ENCODE measurements at regions not wholly inside any gene's neighbourhood (a gene's known extent, or its start where the extent isn't known, plus 50 kb on each side); places are given as distances from the start of the nearest gene placed in this dataset.
"Not testable (repeated sequence)": the region's sequence is repeated elsewhere in the genome, so short reads cannot be mapped to it uniquely, and the experiment has no call there.

DNA sequence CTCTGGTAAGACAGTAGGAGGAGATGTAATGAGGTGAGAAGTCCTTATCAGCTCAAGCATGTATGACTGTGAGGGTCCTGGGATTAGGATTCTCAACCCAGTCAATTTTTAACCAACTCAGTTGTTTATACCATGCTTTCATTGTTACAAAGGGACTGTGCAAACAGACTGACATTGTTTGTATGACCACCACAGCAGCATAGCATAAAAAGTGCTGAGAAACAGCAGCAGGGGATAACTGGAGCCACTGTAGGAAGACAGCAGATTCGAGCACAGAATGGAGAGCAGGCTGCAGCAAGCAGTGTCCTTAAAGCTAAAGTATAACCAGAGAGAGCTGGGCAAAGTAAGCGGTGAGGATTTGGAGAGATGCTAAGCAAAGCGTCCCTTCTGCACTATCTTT is 829.5 kb downstream of the REEP3 start:
- ATAC-seq: no peak
- peaks cover 6% of the 10 kb centered on the region; the same call in 1 of the 2 replicates for H3K9me2 ChIP-seq (ENCODE audit: insufficient read depth)
- H3K27ac ChIP-seq (ENCODE audit: low read depth): no peak overlapping the region
- H3K27me3 Mint-ChIP-seq (ENCODE audit: insufficient read depth, low read depth, poor library complexity): no peaks in the 10 kb centered on the region
- H3K4me1 ChIP-seq (ENCODE audit: insufficient read depth): no peaks in the 10 kb centered on the region; the same call in 1 of the 2 replicates
- no peak overlapping the region for H3K4me3 ChIP-seq
- no peaks in the 10 kb centered on the region for H3K27me3 ChIP-seq (ENCODE audit: insufficient read depth)
- H3K4me1 Mint-ChIP-seq: no peaks in the 10 kb centered on the region; the same call in 2 of the 3 replicates
- H3K36me3 Mint-ChIP-seq (ENCODE audit: low read depth): no peaks in the 10 kb centered on the region; the same call in 2 of the 3 replicates
- no peaks in the 10 kb centered on the region for H3K79me2 ChIP-seq (replicated peaks; ENCODE audit: insufficient read depth)
- TF ChIP-seq ZNF331 (CRISPR knock-in tag; IDR thresholded peaks at IDR 0.05; ENCODE audit: low read depth) (no peak), JUNB (IDR thresholded peaks at IDR 0.05; ENCODE audit: unreplicated experiment) (no peak)
- TF ChIP-seq, protein P1, sequence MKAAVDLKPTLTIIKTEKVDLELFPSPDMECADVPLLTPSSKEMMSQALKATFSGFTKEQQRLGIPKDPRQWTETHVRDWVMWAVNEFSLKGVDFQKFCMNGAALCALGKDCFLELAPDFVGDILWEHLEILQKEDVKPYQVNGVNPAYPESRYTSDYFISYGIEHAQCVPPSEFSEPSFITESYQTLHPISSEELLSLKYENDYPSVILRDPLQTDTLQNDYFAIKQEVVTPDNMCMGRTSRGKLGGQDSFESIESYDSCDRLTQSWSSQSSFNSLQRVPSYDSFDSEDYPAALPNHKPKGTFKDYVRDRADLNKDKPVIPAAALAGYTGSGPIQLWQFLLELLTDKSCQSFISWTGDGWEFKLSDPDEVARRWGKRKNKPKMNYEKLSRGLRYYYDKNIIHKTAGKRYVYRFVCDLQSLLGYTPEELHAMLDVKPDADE (IDR thresholded peaks at IDR 0.05): no peak
- H4K20me1 ChIP-seq (replicated peaks; ENCODE audit: insufficient read depth): no peaks in the 10 kb centered on the region
- no peak overlapping the region for H3K27ac Mint-ChIP-seq
- no peak overlapping the region for H3K4me3 Mint-ChIP-seq
- no peaks in the 10 kb centered on the region for H3F3A ChIP-seq (replicated peaks; ENCODE audit: low read depth)
- no peak overlapping the region for H3K4me2 ChIP-seq
- no peaks in the 10 kb centered on the region for H3K36me3 ChIP-seq (ENCODE audit: insufficient read depth)
- DNase-seq (ENCODE audit: low spot score): no peak
- no peaks in the 10 kb centered on the region for H3K9me3 Mint-ChIP-seq
- peak overlapping the region; percentile 52; the same call in 1 of the 2 replicates for H2AFZ ChIP-seq

GRCh38 chr10:64358907-64359306 is 837.7 kb downstream of the REEP3 start:
- Histone ChIP-seq H3K4me3 (no peak overlapping the region), H3F3A (replicated peaks; ENCODE audit: low read depth) (no peaks in the 10 kb centered on the region), H2AFZ (no peak overlapping the region), H3K4me1 (ENCODE audit: insufficient read depth) (no peaks in the 10 kb centered on the region), H3K4me2 (no peak overlapping the region), H4K20me1 (replicated peaks; ENCODE audit: insufficient read depth) (no peaks in the 10 kb centered on the region), H3K27me3 (ENCODE audit: insufficient read depth) (no peaks in the 10 kb centered on the region), H3K36me3 (ENCODE audit: insufficient read depth) (peaks cover 5% of the 10 kb centered on the region; the same call in 1 of the 2 replicates), H3K79me2 (replicated peaks; ENCODE audit: insufficient read depth) (no peaks in the 10 kb centered on the region), H3K27ac (ENCODE audit: low read depth) (no peak overlapping the region), H3K9me2 (ENCODE audit: insufficient read depth) (peaks cover 3% of the 10 kb centered on the region; the same call in 1 of the 2 replicates)
- Mint-ChIP-seq H3K4me3 (no peak overlapping the region), H3K9me3 (peaks cover 43% of the 10 kb centered on the region), H3K27me3 (ENCODE audit: insufficient read depth, low read depth, poor library complexity) (no peaks in the 10 kb centered on the region), H3K4me1 (no peaks in the 10 kb centered on the region; the same call in 2 of the 3 replicates), H3K36me3 (ENCODE audit: low read depth) (peaks cover 37% of the 10 kb centered on the region), H3K27ac (no peak overlapping the region)
- no peak for ATAC-seq
- DNase-seq (ENCODE audit: low spot score): no peak
- no peak for TF ChIP-seq EZH2phosphoT487 (IDR thresholded peaks at IDR 0.05; ENCODE audit: unreplicated experiment)
- no peak for TF ChIP-seq JUNB (IDR thresholded peaks at IDR 0.05; ENCODE audit: unreplicated experiment)
- TF ChIP-seq, protein P1 (IDR thresholded peaks at IDR 0.05): no peak
- TF ChIP-seq NANOG (IDR thresholded peaks at IDR 0.05; ENCODE audit: borderline replicate concordance): no peak
- no peak for TF ChIP-seq STAT1 (IDR thresholded peaks at IDR 0.05; ENCODE audit: unreplicated experiment)
- TF ChIP-seq ZNF331 (CRISPR knock-in tag; IDR thresholded peaks at IDR 0.05; ENCODE audit: low read depth): no peak
- TF ChIP-seq CTCF (conservative IDR thresholded peaks at IDR 0.05; ENCODE audit: low read depth in 2 of 2): no peak

DNA sequence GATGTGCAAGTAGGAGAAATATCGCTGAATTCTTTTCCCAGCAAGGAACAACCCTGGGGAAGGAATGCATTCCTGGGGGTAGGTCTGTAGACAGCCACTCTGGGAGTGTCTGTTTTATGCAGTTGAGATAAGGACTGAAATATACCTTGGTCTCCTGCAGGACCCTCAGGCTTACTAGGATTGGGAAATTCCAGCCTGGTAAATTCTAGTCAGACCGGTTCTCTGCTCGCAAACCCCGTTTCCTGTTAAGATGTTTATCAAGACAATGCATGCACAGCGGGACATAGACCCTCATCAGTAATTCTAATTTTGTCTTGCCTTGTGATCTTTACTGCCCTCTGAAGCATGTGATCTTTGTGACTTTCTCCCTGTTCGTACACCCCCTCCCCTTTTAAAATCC is 839.0 kb downstream of the REEP3 start:
- H3K36me3 Mint-ChIP-seq (ENCODE audit: low read depth): peaks cover 37% of the 10 kb centered on the region

More for the DNA sequence above, 839.0 kb downstream of the REEP3 start:
- not testable (repeated sequence) for H3K36me3 ChIP-seq (ENCODE audit: insufficient read depth); H3F3A ChIP-seq (replicated peaks; ENCODE audit: low read depth); H4K20me1 ChIP-seq (replicated peaks; ENCODE audit: insufficient read depth); H2AFZ ChIP-seq; H3K4me1 ChIP-seq (ENCODE audit: insufficient read depth); ATAC-seq; H3K27me3 Mint-ChIP-seq (ENCODE audit: insufficient read depth, low read depth, poor library complexity); H3K4me3 Mint-ChIP-seq; H3K27me3 ChIP-seq (ENCODE audit: insufficient read depth); H3K79me2 ChIP-seq (replicated peaks; ENCODE audit: insufficient read depth); H3K27ac Mint-ChIP-seq; H3K4me3 ChIP-seq; H3K9me2 ChIP-seq (ENCODE audit: insufficient read depth); H3K27ac ChIP-seq (ENCODE audit: low read depth); H3K4me2 ChIP-seq; H3K4me1 Mint-ChIP-seq
- DNase-seq (ENCODE audit: low spot score): peak; percentile 44
- H3K9me3 Mint-ChIP-seq: peaks cover 43% of the 10 kb centered on the region
